GM12892 (cell line): ENCODE measurements at regions not wholly inside any gene's neighbourhood (a gene's known extent, or its start where the extent isn't known, plus 50 kb on each side); places are given as distances from the start of the nearest gene placed in this dataset.

Source experiments
- POLR2A ChIP-seq: IDR thresholded peaks from 2 replicates; pipeline ENCODE4 v1.6.1; 2011; ENCODE audit warnings: low read depth, low read length, control low read depth
- POLR2AphosphoS5 ChIP-seq: IDR thresholded peaks from 2 replicates; pipeline ENCODE4 v1.6.1; 2011; ENCODE audit warnings: low read depth, low read length, control low read depth
- TAF1 ChIP-seq: IDR thresholded peaks from 2 replicates; pipeline ENCODE4 v1.6.1; 2011; ENCODE audit warnings: low read depth, mild to moderate bottlenecking, control low read depth, low read length, borderline replicate concordance

DNA sequence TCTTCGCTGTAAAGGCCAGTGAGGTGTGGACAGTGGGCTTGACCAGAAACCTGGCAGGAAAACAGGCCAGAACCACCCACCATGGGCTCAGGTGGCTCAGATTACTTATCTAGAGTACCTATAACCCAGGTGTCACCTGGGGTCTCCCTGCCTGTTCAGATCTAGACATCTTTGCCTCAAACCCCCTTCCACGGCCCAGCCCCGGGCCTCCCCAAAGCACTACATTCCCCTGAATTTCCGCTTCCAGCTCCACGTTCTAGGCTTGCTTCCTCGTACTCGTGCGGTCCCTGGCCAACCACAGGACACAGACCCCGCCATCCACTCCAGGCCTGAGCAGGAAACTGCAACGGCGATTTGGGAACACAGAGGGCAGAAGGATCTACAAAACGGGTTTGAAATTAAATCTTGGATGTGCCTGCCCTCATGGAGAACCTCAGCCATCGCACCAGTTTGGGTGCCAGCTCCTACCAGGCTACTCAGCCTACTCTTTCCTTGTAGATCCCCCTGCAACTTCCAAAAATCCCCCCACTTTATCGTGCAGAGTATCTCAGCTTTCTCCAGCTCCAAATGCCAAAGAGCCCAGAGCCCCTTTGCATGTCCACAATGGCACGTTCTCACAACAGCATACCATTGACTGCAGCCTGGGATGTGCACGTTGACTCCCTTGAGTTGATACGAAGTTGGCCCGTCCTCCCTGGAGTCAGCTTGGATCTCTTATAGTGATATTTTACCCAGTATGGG lies 62.7 kb upstream of the CACUL1 start:
- no peak for TF ChIP-seq POLR2A
- TF ChIP-seq TAF1: no peak
- TF ChIP-seq POLR2AphosphoS5: no peak
